WERI-Rb-1 (cell line): ENCODE measurements at regions not wholly inside any gene's neighbourhood (a gene's known extent, or its start where the extent isn't known, plus 50 kb on each side); places are given as distances from the start of the nearest gene placed in this dataset.

Source experiments
- DNase-seq: peaks from one replicate; pipeline ENCODE4 v3.0.0-alpha.2; 2020
- H3K27ac ChIP-seq: fragments of 250-450 bp; sonication (Bioruptor Pico); 2 replicates; pipeline ENCODE4 v1.5.1; 2020; ENCODE audit warnings: mild to moderate bottlenecking, moderate library complexity
- H3K27me3 ChIP-seq: fragments of 250-450 bp; sonication (Bioruptor Pico); 2 replicates; pipeline ENCODE4 v1.5.1; 2021; ENCODE audit warnings: mild to moderate bottlenecking, low read depth, moderate library complexity; ENCODE audit not compliant: insufficient read depth, severe bottlenecking
- H3K36me3 ChIP-seq: fragments of 250-450 bp; sonication (Bioruptor Pico); 2 replicates; pipeline ENCODE4 v1.5.1; 2020; ENCODE audit warnings: mild to moderate bottlenecking, moderate library complexity
- H3K4me3 ChIP-seq: 2 replicates; pipeline ENCODE4 v1.5.1; 2011; ENCODE audit warnings: low read depth, mild to moderate bottlenecking, control low read depth, low read length
- H3K9me3 ChIP-seq: fragments of 250-450 bp; sonication (Bioruptor Pico); 2 replicates; pipeline ENCODE4 v1.5.1; 2021; ENCODE audit warnings: mild to moderate bottlenecking, moderate library complexity; ENCODE audit not compliant: severe bottlenecking
- TF ChIP-seq, protein P1 (sequence below): IDR thresholded peaks from 2 replicates; pipeline ENCODE4 v1.5.1; 2011; ENCODE audit warnings: low read depth, mild to moderate bottlenecking, control low read depth, inconsistent platforms, low read length

DNA sequence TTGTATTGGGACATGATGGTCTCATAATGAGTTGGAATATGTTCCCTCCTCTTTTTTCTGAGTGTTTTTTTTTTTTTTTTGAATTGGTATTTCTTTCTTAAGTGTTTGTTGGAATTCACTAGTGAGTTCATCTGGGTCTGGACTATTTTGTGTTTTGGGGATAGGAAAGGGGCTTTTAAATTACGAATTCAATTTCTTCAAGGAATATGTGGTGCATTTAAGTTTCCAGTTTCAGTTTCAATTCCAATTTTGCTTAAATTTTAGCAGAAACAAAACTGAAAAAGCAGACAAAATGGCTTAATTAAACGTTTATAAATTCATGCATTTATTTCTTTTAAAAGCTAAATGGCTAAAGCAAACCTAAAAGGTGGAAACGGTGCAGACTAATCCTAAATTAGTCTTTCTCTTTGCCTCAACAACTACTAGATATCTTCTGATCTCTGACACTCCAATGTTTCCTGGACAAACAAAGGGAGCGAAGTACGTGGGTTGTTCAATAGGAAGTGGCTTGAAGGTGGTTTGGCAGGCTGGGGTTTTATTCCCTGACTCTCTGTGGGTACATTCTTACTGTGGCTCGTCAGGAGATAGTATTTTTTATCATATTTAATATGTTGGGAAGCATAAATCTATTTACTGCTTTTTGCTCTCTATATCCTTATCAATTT, 50.0 kb upstream of the CORO2B start:
- Histone ChIP-seq H3K27me3 (no peaks in the 10 kb centered on the region), H3K4me3 (no peak overlapping the region), H3K9me3 (no peaks in the 10 kb centered on the region), H3K27ac (no peak overlapping the region), H3K36me3 (no peaks in the 10 kb centered on the region)
- no peak for DNase-seq
- TF ChIP-seq, protein P1, sequence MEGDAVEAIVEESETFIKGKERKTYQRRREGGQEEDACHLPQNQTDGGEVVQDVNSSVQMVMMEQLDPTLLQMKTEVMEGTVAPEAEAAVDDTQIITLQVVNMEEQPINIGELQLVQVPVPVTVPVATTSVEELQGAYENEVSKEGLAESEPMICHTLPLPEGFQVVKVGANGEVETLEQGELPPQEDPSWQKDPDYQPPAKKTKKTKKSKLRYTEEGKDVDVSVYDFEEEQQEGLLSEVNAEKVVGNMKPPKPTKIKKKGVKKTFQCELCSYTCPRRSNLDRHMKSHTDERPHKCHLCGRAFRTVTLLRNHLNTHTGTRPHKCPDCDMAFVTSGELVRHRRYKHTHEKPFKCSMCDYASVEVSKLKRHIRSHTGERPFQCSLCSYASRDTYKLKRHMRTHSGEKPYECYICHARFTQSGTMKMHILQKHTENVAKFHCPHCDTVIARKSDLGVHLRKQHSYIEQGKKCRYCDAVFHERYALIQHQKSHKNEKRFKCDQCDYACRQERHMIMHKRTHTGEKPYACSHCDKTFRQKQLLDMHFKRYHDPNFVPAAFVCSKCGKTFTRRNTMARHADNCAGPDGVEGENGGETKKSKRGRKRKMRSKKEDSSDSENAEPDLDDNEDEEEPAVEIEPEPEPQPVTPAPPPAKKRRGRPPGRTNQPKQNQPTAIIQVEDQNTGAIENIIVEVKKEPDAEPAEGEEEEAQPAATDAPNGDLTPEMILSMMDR: no peak
